Breast epithelium (tissue), 4 donors: ENCODE measurements at regions not wholly inside any gene's neighbourhood (a gene's known extent, or its start where the extent isn't known, plus 50 kb on each side); places are given as distances from the start of the nearest gene placed in this dataset.

ENCODE experiments used
- DNase-seq, 2 donors: peaks; one replicate each; pipeline ENCODE4 v3.0.0-alpha.2; 2019; ENCODE audit warnings: low spot score in 2 of 2
- H3K27ac ChIP-seq, 2 donors: fragments of 200-600 bp; sonication (generic) in 1 of 2; one replicate each; pipeline ENCODE4 v1.5.1; 2016 to 2019; ENCODE audit warnings: mild to moderate bottlenecking in 1 of 2
- H3K27me3 ChIP-seq, 2 donors: fragments of 200-600 bp; sonication (generic) in 1 of 2; one replicate each; pipeline versions ENCODE4 v1.5.1 to v1.6.0; 2017 to 2019; ENCODE audit warnings: control low read depth in 1 of 2, mild to moderate bottlenecking in 1 of 2
- H3K36me3 ChIP-seq: fragments of 200-600 bp; one replicate; pipeline ENCODE4 v1.5.1; 2019
- H3K4me1 ChIP-seq, 2 donors: fragments of 200-600 bp; sonication (generic); one replicate each; pipeline ENCODE4 v1.5.1; 2016 to 2019; ENCODE audit warnings: control low read depth in 1 of 2
- H3K4me3 ChIP-seq, 3 donors: fragments of 200-600 bp; sonication (generic); 1 replicate in 2 of 3; 2 replicates in 1 of 3; pipeline ENCODE4 v1.5.1; 2016 to 2019; ENCODE audit warnings: mild to moderate bottlenecking in 3 of 3, moderate library complexity in 2 of 3
- H3K9me3 ChIP-seq, 2 donors: fragments of 200-600 bp; sonication (generic) in 1 of 2; one replicate each; pipeline ENCODE4 v1.5.1; 2016 to 2019; ENCODE audit warnings: control low read depth in 1 of 2
- POLR2A ChIP-seq: fragments of 450-650 bp; IDR thresholded peaks from one replicate; pipeline ENCODE4 v1.6.1; 2016; ENCODE audit warnings: antibody characterized with exemption, mild to moderate bottlenecking, moderate library complexity
- POLR2AphosphoS5 ChIP-seq, 3 donors: sonication (generic); formaldehyde crosslinking; IDR thresholded peaks; one replicate each; pipeline ENCODE4 v1.6.1; 2017; ENCODE audit warnings: antibody characterized with exemption in 3 of 3
- intact Hi-C: fragments of 100-400 bp; cut with DNase I; formaldehyde crosslinking; loops from one replicate; pipeline ENCODE4 v1.15.1; 2023; ENCODE audit warnings: low total_unique reads
- TF ChIP-seq, protein P1 (sequence below), 3 donors: fragments of 450-650 bp; IDR thresholded peaks; one replicate each; pipeline ENCODE4 v1.5.1; 2016 to 2017; ENCODE audit warnings: antibody characterized with exemption in 3 of 3, mild to moderate bottlenecking in 3 of 3, moderate library complexity in 3 of 3

GRCh38 chr12:107474639-107475539 is 210.7 kb upstream of the PWP1 start:
- H3K36me3 ChIP-seq: no peaks in the 10 kb centered on the region
- H3K4me1 ChIP-seq: no peaks in the 10 kb centered on the region
- H3K4me3 ChIP-seq: no peak overlapping the region
- H3K27ac ChIP-seq: no peak overlapping the region
- intact Hi-C loops: loop anchor here (5.0 kb wide), 1 partner anchor 1198 kb away; no protein-coding TSS in a partner anchor
- DNase-seq: no peak
- H3K9me3 ChIP-seq: no peaks in the 10 kb centered on the region
- no peaks in the 10 kb centered on the region for H3K27me3 ChIP-seq
- TF ChIP-seq POLR2A (no peak), POLR2AphosphoS5 (IDR thresholded peaks at IDR 0.05) (no peak)
- TF ChIP-seq, protein P1, sequence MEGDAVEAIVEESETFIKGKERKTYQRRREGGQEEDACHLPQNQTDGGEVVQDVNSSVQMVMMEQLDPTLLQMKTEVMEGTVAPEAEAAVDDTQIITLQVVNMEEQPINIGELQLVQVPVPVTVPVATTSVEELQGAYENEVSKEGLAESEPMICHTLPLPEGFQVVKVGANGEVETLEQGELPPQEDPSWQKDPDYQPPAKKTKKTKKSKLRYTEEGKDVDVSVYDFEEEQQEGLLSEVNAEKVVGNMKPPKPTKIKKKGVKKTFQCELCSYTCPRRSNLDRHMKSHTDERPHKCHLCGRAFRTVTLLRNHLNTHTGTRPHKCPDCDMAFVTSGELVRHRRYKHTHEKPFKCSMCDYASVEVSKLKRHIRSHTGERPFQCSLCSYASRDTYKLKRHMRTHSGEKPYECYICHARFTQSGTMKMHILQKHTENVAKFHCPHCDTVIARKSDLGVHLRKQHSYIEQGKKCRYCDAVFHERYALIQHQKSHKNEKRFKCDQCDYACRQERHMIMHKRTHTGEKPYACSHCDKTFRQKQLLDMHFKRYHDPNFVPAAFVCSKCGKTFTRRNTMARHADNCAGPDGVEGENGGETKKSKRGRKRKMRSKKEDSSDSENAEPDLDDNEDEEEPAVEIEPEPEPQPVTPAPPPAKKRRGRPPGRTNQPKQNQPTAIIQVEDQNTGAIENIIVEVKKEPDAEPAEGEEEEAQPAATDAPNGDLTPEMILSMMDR (IDR thresholded peaks at IDR 0.05): no peak

- Histone ChIP-seq H3K4me1 (no peaks in the 10 kb centered on the region), H3K4me3 (no peak overlapping the region), H3K27ac (no peak overlapping the region), H3K27me3 (no peaks in the 10 kb centered on the region), H3K9me3 (no peaks in the 10 kb centered on the region), H3K36me3 (no peaks in the 10 kb centered on the region)
- intact Hi-C loops: no loop called here
- DNase-seq: no peak
- TF ChIP-seq POLR2AphosphoS5 (IDR thresholded peaks at IDR 0.05): no peak
- TF ChIP-seq, protein P1 (IDR thresholded peaks at IDR 0.05): no peak
- no peak for TF ChIP-seq POLR2A
Measured at GRCh38 chr12:107475900-107476299, 209.7 kb upstream of the PWP1 start.

DNA sequence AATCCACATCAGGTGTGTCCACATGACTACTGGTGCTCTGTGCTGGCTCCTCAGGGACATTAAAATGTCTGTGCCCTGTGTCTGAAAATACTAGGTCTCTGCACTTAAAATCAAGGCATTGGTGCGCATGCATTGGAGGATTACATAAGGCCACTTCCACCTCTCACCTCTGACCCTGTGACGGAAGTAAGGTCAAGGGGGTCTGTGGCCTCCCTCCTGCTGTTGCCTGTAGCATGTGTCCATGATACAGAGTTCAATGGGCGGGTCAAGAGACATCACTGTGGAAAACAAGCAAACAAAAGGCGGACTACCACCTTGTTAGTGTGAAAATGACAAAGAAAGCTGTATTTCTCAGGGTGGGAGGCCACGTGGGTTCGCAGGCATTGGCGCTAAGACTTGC is 208.6 kb upstream of the PWP1 start:
- H3K36me3 ChIP-seq: no peaks in the 10 kb centered on the region
- no peak overlapping the region for H3K27ac ChIP-seq
- H3K27me3 ChIP-seq: no peaks in the 10 kb centered on the region
- H3K4me3 ChIP-seq: no peak overlapping the region
- TF ChIP-seq POLR2AphosphoS5 (IDR thresholded peaks at IDR 0.05): no peak
- no peak for TF ChIP-seq POLR2A
- TF ChIP-seq, protein P1 (IDR thresholded peaks at IDR 0.05): no peak
- intact Hi-C loops: no loop called here
- no peaks in the 10 kb centered on the region for H3K4me1 ChIP-seq
- H3K9me3 ChIP-seq: no peaks in the 10 kb centered on the region
- no peak for DNase-seq

DNA sequence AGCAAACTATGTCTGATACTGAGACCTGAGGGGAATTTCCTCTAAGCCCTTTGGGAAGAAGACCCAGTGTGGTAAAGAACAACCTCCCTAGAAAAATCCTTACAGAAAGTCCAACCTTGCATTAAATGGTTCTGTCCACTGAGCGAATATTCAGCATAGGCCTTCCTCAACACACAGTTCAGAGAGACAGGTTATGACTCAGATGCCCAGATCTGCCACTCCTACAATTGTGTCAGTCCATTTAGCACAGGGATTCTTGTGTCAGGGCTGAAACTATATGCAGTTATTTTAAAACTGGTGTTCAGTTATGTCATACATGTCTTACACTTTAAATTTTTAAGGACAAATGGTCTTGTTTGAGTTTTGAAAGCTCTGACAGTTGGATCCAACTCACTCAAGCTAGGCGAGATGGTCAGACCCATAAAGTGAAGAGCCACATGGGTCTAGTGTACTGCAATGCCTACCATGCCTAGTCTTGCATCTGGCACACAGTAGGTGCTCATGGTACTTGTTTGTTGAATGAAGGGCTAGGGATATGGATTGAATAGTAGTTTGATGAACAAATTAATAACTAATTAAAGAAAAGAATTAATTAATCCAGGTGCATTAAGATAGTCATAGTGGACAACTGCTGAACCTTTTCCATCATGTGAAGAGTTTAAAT is 207.5 kb upstream of the PWP1 start:
- Histone ChIP-seq H3K9me3 (no peaks in the 10 kb centered on the region), H3K36me3 (no peaks in the 10 kb centered on the region), H3K4me3 (no peak overlapping the region), H3K4me1 (no peaks in the 10 kb centered on the region), H3K27ac (no peak overlapping the region), H3K27me3 (no peaks in the 10 kb centered on the region)
- TF ChIP-seq POLR2A (no peak), POLR2AphosphoS5 (IDR thresholded peaks at IDR 0.05) (no peak)
- TF ChIP-seq, protein P1 (IDR thresholded peaks at IDR 0.05): no peak
- intact Hi-C loops: no loop called here
- DNase-seq: no peak

DNA sequence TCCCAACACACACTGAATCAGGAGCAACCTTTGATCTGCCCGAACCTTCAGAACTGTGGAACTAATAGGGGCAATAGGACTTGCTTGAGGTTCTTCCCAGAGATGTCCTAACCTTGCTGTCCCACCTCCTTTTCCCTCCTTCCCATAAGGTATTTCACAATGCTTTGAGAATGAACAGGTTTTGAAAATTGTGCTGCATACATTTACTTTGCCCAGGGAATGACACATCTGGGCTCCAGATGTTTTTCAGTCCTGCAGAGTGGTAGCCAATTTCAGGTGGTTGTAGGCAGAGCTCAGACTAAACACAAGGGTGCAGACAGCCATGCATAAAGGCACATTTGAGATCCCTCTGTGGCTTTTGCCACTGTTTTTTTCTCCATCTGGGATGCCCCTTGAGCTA is 206.7 kb upstream of the PWP1 start:
- H3K36me3 ChIP-seq: no peaks in the 10 kb centered on the region
- no peak for TF ChIP-seq POLR2A
- no peak for TF ChIP-seq POLR2AphosphoS5 (IDR thresholded peaks at IDR 0.05)
- TF ChIP-seq, protein P1 (IDR thresholded peaks at IDR 0.05): no peak
- DNase-seq: no peak
- H3K27me3 ChIP-seq: no peaks in the 10 kb centered on the region
- no peak overlapping the region for H3K27ac ChIP-seq
- intact Hi-C loops: no loop called here
- H3K4me1 ChIP-seq: no peaks in the 10 kb centered on the region
- H3K9me3 ChIP-seq: no peaks in the 10 kb centered on the region
- H3K4me3 ChIP-seq: no peak overlapping the region
